ENCODE measurements at regions not wholly inside any gene's neighbourhood (a gene's known extent, or its start where the extent isn't known, plus 50 kb on each side); places are given as distances from the start of the nearest gene placed in this dataset.

DNA sequence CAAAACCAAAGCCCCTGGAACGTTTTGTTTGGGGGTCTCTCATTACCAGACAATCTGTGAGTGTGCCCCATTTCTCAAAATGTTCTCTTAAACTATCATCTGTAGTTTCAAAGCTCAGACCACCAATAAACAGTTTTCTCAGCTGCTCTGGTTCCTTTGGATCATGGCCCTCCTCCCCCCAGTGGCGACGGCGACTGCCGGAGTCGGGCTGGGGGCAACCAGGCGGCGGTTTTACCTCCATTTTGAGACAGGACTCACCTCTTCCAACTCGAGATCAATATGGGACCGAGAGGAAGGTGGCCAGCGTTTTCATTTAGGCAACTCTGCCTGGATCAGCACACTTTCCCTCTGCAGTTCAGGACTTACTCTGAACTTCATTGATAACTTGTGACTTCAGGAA, 141.5 kb upstream of the ZNF32 start:
- TF ChIP-seq POLR2A (IDR thresholded peaks at IDR 0.05; ENCODE audit: borderline replicate concordance, extremely low read depth, insufficient read depth, insufficient read length) (no peak), EZH2 (IDR thresholded peaks at IDR 0.05) (no peak), POLR2AphosphoS5 (IDR thresholded peaks at IDR 0.05; ENCODE audit: low read depth, low read length) (no peak), ZFX (IDR thresholded peaks at IDR 0.05) (no peak)
- TF ChIP-seq, protein P1, sequence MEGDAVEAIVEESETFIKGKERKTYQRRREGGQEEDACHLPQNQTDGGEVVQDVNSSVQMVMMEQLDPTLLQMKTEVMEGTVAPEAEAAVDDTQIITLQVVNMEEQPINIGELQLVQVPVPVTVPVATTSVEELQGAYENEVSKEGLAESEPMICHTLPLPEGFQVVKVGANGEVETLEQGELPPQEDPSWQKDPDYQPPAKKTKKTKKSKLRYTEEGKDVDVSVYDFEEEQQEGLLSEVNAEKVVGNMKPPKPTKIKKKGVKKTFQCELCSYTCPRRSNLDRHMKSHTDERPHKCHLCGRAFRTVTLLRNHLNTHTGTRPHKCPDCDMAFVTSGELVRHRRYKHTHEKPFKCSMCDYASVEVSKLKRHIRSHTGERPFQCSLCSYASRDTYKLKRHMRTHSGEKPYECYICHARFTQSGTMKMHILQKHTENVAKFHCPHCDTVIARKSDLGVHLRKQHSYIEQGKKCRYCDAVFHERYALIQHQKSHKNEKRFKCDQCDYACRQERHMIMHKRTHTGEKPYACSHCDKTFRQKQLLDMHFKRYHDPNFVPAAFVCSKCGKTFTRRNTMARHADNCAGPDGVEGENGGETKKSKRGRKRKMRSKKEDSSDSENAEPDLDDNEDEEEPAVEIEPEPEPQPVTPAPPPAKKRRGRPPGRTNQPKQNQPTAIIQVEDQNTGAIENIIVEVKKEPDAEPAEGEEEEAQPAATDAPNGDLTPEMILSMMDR (IDR thresholded peaks at IDR 0.05 in 2 of 3, conservative IDR thresholded peaks at IDR 0.05 in 1 of 3; ENCODE audit: borderline replicate concordance in 1 of 3, insufficient read depth in 1 of 3, low read depth in 2 of 3, low read length in 2 of 3), result no peak

Measured in HCT116 (cell line).